Muscle layer of colon (tissue), 2 donors: ENCODE measurements at regions not wholly inside any gene's neighbourhood (a gene's known extent, or its start where the extent isn't known, plus 50 kb on each side); places are given as distances from the start of the nearest gene placed in this dataset.
A peak's percentile ranks its signal among the peaks of the same experiment; 100 is the strongest.

Experiments used
- H3K27ac ChIP-seq: one replicate; pipeline ENCODE4 v1.7.0; 2013; ENCODE audit warnings: low read depth, mild to moderate bottlenecking, low read length, moderate library complexity
- H3K27me3 ChIP-seq, 2 donors: one replicate each; pipeline ENCODE4 v1.7.0; 2013; ENCODE audit warnings: low read length in 2 of 2, mild to moderate bottlenecking in 2 of 2; ENCODE audit not compliant: insufficient read depth in 2 of 2, control insufficient read depth in 1 of 2
- H3K36me3 ChIP-seq: one replicate; pipeline ENCODE4 v1.7.0; 2013; ENCODE audit warnings: mild to moderate bottlenecking, low read length; ENCODE audit not compliant: insufficient read depth
- H3K4me1 ChIP-seq: one replicate; pipeline ENCODE4 v1.7.0; 2013; ENCODE audit warnings: mild to moderate bottlenecking, low read length; ENCODE audit not compliant: insufficient read depth
- H3K4me3 ChIP-seq, 2 donors: one replicate each; pipeline ENCODE4 v1.7.0; 2013; ENCODE audit warnings: low read length in 2 of 2, low read depth in 1 of 2, mild to moderate bottlenecking in 1 of 2, moderate library complexity in 1 of 2
- H3K9ac ChIP-seq: one replicate; pipeline ENCODE4 v1.7.0; 2013; ENCODE audit warnings: low read length
- H3K9me3 ChIP-seq: one replicate; pipeline ENCODE4 v1.7.0; 2013; ENCODE audit warnings: mild to moderate bottlenecking, low read length
- donor health status: abdominal sarcoma.
- donor health status: Adenocarcinoma of cecum.

DNA sequence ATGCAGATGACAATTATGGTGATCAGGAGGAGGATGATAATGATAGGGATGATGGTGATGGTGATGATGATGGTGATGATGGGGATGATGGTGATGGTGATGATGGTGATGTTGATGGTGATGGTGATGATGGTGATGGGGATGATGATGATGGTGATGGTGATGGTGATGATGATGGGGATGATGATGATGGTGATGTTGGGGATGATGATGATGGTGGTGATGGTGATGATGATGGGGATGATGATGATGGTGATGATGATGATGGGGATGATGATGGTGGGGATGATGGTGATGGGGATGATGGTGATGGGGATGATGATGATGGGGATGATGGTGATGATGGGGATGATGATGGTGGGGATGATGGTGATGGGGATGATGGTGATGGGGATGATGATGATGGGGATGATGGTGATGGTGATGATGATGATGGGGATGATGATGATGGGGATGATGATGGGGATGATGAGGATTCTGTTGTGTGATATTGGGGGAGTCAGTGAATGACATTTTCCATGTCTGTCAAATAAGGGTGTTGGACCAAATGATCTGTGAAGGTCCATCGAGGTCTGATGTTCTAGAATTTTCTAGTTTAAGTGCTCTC, 65.6 kb upstream of the RPL11 start:
- H3K36me3 ChIP-seq: no peaks in the 10 kb centered on the region
- H3K27me3 ChIP-seq: no peaks in the 10 kb centered on the region
- no peaks in the 10 kb centered on the region for H3K9me3 ChIP-seq
- no peak overlapping the region for H3K4me3 ChIP-seq
- no peaks in the 10 kb centered on the region for H3K4me1 ChIP-seq
- H3K9ac ChIP-seq: no peak overlapping the region
- no peak overlapping the region for H3K27ac ChIP-seq

DNA sequence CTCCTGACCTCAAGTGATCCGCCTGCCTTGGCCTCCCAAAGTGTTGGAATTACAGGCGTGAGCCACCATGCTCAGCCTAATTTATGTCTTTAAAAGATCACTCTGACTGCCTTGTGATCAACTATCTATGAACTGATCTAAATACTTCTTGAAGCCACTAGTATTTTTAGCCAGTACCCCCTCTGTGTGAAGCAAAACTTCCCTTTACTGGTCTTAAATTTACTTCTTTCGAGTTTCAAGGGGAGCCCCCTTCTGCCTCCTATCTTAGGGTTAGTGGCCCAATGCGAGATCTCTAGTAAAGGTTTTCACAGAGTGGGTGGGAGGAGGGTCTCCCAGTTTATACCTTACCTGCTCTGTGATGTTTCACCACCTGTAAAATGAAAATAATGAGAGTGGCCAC, 66.1 kb upstream of the RPL11 start:
- Histone ChIP-seq H3K4me1 (no peaks in the 10 kb centered on the region), H3K36me3 (no peaks in the 10 kb centered on the region), H3K27me3 (no peaks in the 10 kb centered on the region), H3K9ac (no peak overlapping the region), H3K4me3 (no peak overlapping the region), H3K9me3 (no peaks in the 10 kb centered on the region), H3K27ac (no peak overlapping the region)

DNA sequence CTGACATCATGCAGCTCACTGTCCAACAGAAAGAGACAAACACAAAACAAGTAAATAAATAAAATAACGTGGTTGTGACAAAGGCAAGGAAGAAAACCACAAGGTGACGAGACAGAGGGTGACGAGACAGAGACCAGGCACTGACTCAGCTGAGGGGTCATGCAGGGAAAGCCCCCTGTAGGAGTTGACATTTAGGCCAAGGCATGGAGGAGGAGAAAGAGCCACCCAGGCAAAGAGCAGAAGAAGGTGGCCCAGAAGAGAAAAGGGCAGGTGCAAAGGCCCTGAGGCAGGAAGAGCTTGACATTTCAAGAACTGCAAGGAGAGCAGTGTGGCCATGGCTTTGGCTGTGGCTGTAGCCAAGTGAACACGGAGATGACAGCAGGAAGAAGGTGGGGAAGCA, 65.1 kb upstream of the ID3 start:
- H3K27ac ChIP-seq: no peak overlapping the region
- H3K4me3 ChIP-seq: no peak overlapping the region
- H3K36me3 ChIP-seq: no peaks in the 10 kb centered on the region
- H3K4me1 ChIP-seq: no peaks in the 10 kb centered on the region
- H3K9me3 ChIP-seq: no peaks in the 10 kb centered on the region
- H3K27me3 ChIP-seq: peaks cover 0 to 5% of the 10 kb centered on the region in 2 donors
- H3K9ac ChIP-seq: no peak overlapping the region

DNA sequence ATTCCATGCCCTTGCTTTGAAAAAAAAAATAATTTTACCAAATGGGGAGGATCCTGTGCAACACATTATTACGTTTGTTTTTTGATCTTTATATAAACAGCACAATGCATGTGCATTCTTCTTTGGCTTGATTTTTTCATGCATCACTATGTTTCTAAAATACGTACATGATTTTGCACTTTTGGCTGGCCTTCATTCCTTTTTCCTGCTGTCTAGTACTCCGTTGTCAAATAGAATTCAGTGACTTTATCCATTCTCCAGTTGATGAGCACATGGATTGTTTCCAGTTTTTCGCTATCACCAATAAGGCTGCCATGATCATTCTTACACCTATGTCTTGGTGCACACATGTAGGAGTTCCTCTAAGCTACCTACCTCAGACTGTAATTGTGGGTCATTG, 63.0 kb upstream of the ID3 start:
- no peak overlapping the region for H3K4me3 ChIP-seq
- H3K9me3 ChIP-seq: no peaks in the 10 kb centered on the region
- no peaks in the 10 kb centered on the region for H3K36me3 ChIP-seq
- no peak overlapping the region for H3K27ac ChIP-seq
- H3K27me3 ChIP-seq: peaks cover 0 to 12% of the 10 kb centered on the region in 2 donors
- no peaks in the 10 kb centered on the region for H3K4me1 ChIP-seq
- no peak overlapping the region for H3K9ac ChIP-seq

DNA sequence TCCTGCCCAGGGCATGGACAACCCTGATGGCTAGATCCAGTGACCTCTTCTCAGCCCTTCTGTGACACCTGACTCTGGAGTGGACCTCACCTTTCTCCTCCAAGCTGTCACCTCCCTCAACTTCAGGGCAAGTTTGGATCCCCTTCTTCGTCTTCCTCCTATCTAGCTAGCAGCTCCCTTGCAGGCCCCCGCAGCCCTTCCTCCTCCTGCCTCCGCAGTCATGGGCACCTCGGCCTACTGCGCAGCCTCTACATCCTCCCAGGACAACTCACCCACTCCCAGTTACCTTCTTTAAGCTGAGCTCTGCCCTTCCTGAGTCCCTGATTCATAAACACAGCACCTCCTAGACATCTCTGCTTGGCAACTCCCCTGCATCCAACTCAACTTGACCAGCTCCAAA, 61.3 kb upstream of the ID3 start:
- no peaks in the 10 kb centered on the region for H3K36me3 ChIP-seq
- H3K9me3 ChIP-seq: no peaks in the 10 kb centered on the region
- H3K4me3 ChIP-seq: no peak overlapping the region
- no peaks in the 10 kb centered on the region for H3K4me1 ChIP-seq
- no peak overlapping the region for H3K9ac ChIP-seq
- H3K27ac ChIP-seq: no peak overlapping the region
- peaks cover 0 to 12% of the 10 kb centered on the region in 2 donors for H3K27me3 ChIP-seq

DNA sequence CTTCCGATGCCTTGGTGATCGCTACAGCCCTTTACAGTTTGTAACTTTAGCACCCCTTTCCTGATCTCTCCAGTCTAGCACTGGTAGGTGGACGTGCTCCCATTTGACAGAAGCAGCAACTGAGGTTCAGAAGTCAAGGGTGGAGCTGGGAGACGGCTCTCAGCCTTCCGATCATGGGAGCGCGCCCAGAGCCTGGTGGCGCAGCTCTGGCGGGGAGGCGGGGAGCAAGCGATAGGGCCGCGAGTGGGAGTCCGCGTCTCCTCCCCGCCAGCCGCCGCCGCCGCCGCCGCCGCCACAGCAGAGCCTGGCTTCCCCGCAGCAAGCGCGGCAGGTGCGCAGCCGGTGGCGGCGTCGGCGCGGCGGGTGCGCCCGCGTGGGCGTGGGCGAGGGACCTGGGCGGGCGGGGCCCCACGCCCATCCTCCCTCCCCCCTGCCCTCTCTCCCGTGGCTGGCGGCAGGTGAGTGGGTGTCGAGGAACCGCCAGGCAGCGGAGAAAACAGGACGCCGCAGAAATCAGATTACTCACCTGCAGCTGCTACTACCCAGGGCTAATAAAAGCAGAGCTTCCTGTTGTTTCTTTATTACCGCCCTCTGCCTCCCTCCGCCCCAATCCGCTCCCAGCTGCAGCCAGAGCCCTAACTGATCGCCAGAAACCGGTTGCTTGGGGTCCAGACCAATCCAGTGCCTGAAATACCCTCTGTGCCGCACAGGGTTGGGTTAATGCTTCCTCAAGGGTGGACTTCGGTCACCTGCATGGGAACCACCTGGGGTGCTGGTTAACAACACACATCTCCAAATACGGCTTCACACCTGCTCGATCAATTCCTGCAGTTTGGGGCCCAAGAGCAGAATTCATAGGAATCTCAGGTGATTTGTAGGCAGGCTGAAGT, 60.2 kb upstream of the ID3 start:
- no peak overlapping the region for H3K9ac ChIP-seq
- H3K9me3 ChIP-seq: no peaks in the 10 kb centered on the region
- H3K4me3 ChIP-seq: peak overlapping the region in 1 of 2 donors; percentile 14
- no peak overlapping the region for H3K27ac ChIP-seq
- H3K36me3 ChIP-seq: no peaks in the 10 kb centered on the region
- no peaks in the 10 kb centered on the region for H3K4me1 ChIP-seq
- H3K27me3 ChIP-seq: peaks cover 0 to 12% of the 10 kb centered on the region in 2 donors

DNA sequence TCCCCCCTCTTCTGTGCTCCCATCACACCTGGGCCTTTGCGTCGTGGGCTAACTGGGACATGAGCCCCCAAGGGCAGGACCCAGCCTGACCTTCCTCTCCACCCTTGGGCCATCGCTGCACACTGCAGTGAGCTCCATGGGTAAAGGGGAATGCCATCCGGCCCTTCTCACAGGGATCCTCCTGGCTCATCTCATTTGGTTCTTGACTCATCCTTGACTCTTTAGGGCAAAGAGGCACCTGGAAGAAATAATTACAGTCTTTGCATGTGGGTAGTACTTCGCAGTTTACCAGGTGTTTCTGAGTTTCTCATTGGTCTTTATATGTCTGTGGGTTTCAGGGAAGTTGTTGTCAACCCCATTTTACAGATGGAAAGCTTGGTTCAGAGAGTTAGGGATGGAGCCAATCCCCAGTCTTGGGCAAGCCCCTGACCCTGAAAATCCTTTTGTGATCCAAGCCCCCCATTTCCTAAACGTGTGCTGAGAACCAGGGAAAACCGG, 59.3 kb upstream of the ID3 start:
- Histone ChIP-seq H3K27ac (no peak overlapping the region), H3K4me3 (no peak overlapping the region), H3K36me3 (no peaks in the 10 kb centered on the region), H3K4me1 (no peaks in the 10 kb centered on the region), H3K27me3 (peaks cover 0 to 12% of the 10 kb centered on the region in 2 donors), H3K9ac (no peak overlapping the region), H3K9me3 (no peaks in the 10 kb centered on the region)

DNA sequence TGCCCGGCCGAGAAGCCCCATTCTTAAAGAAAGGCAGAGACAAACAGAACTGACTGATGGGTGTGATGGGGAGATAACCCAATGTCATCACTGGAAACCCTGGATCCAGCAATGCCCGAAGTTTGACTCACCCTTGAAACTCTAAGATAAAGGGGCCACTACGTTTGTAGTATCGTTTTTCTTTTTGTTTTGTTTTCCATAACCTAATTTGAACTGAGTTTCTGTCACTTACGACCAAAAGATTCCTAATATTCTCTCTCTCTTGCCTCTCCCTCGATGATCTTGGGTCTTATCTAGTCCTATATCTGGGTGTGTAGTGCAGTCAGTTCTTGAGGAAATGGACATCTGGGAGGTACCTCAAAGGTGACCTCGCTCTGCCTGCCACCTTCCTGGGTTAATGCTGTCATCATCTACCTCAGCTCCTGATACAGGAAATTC, 57.8 kb upstream of the ID3 start:
- Histone ChIP-seq H3K4me1 (no peaks in the 10 kb centered on the region), H3K27ac (no peak overlapping the region), H3K27me3 (peaks cover 0 to 12% of the 10 kb centered on the region in 2 donors)

DNA sequence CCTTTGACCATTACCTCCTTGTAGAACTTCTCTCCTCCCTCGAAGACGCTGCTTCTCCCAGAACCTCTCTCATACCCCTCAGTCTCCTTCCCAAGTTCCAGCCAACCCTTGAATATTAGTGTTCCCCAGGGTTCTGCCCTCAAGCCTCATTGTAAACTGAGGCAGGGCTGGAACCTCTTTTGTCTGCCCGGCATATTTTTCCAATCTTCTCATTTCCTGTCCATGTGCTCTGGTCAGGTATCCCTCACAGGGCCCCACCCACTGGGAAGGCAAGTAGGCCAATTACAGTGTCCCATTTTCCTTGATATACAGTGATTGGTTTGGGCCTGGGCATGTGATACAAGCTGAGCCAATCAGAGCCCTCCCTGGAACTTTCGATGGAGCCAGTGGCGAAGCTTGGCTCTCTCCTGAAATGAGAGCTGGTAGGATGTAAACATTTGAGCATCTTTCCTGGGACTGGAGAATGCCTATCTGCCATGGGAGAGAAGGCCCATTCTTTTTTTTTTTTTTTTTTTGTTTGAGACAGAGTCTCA, 57.1 kb upstream of the ID3 start:
- H3K4me1 ChIP-seq: no peaks in the 10 kb centered on the region

More for the DNA sequence above, 57.8 kb upstream of the ID3 start:
- no peaks in the 10 kb centered on the region for H3K9me3 ChIP-seq
- H3K4me3 ChIP-seq: no peak overlapping the region
- H3K36me3 ChIP-seq: no peaks in the 10 kb centered on the region
- H3K9ac ChIP-seq: no peak overlapping the region

DNA sequence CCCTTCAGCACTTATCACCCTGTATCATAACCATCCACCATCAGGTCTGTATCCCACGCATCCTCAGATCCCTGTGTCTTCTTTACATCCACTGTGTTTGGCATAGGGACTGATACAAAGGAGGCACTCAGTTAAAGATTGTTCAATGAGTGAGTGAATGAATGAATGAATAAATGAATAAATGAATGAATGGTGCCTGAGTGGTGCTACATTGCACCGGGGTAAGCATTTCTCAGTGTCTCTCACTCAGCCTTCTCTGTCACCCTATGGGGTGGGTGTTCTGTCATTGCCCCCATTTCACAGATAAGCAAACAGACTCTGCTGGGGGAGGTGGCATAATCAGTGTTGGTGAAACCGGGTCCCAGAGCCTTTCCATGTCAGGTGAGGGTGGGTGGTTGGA, 56.6 kb upstream of the ID3 start:
- Histone ChIP-seq H3K27ac (no peak overlapping the region), H3K27me3 (peaks cover 0 to 12% of the 10 kb centered on the region in 2 donors), H3K36me3 (no peaks in the 10 kb centered on the region), H3K9ac (no peak overlapping the region), H3K9me3 (no peaks in the 10 kb centered on the region), H3K4me1 (no peaks in the 10 kb centered on the region), H3K4me3 (no peak overlapping the region)

More for the DNA sequence above, 57.1 kb upstream of the ID3 start:
- H3K9me3 ChIP-seq: no peaks in the 10 kb centered on the region
- no peaks in the 10 kb centered on the region for H3K36me3 ChIP-seq
- no peak overlapping the region for H3K4me3 ChIP-seq
- H3K27ac ChIP-seq: no peak overlapping the region
- no peak overlapping the region for H3K9ac ChIP-seq
- peaks cover 0 to 12% of the 10 kb centered on the region in 2 donors for H3K27me3 ChIP-seq

DNA sequence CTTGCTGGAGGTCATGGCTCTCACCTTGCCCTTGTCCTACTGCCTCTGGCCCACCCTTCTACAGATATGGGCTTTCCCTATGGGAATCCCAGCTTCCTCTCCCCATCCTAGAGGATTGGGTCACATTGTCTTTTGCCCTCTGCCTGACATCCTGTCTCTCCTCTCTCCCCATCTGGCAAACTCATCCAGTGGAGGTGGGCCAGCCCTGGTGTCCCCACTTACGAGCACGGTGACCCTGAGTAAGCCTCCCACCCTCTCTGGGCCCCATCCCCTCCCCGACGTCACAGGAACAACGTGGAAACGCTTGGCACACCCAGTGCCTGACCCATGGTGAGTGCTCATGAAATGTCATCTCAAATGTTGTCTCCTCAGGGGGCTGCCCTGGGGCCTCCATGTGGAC, 56.1 kb upstream of the ID3 start:
- Histone ChIP-seq H3K4me1 (no peaks in the 10 kb centered on the region), H3K4me3 (no peak overlapping the region), H3K9me3 (no peaks in the 10 kb centered on the region), H3K27ac (no peak overlapping the region), H3K9ac (no peak overlapping the region), H3K36me3 (no peaks in the 10 kb centered on the region), H3K27me3 (peaks cover 0 to 12% of the 10 kb centered on the region in 2 donors)
